ENCODE measurements at regions not wholly inside any gene's neighbourhood (a gene's known extent, or its start where the extent isn't known, plus 50 kb on each side); places are given as distances from the start of the nearest gene placed in this dataset.

DNA sequence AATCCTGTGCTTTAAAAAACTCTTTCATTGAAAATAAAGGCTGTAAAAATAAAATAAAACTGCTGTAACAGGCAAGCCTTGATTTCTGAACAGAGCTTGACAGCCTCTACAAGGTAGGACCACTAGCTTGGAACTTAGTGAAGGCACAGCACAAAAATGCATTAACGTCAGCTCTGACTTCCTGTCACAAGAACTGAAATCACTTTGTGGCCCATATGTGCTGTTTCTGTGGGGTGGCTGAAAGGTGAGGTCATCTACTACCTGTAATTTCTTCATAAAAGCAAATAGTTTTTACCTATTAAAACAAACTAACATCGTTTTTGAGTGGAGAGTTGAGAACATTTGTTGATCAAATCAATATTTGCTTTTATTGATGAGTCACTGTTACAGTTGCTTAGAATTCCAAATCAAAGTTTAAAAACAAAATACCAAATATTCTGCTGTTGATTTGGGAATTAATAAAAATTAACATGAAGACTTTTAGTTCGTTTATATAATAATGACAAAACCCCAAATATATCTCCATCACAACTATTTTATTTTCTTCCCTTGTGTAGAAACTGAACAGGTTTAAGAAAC, 1034.1 kb downstream of the MCTP2 start:
- no peak for DNase-seq

DNA sequence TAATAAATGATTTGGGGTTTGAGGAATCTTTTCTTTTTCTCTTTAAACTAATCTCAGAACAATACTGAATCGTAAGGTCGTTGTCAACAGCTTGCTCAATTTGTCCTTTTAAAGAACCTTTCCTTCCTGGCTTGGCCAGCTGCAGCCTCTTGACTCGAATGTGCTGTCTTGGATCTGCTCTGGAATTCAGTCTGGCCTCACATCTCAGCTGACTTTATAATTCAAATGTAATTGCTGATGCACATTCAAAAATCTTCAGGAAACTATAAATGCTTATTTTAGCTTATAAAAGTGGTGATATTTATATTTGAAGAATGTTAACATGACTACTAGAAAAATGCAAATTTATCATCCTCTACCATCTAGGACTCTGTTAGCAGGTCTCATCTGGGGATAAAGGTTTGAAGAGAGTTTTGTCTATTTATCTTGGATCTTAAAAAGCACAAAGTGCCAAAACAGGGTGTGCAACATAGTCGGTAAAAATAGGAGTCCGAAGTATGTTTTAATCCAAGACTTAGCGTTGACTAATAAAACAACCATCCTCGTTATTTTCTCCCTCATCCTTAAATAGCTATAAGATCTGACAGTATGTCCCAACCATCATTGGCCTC, 1035.2 kb downstream of the MCTP2 start:
- no peak for DNase-seq

DNA sequence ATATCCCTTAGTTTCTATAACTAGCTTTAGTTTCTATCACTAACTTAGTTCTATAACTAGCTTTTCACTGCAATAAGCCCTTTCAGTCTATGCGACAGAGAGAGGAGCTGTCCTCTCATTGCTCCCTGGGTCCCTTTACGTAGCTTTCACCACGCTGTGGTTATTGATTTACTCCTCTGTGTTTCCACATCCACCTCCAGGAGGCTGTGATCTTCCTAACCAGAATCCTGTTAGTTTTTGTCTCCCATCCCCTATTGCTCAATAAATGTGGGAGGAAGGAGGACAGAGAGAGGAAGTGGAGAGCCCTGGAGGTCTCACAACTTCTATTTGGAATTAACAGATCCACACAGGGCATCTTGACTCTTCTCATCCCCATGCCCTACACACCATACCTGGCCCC, 1036.1 kb downstream of the MCTP2 start:
- DNase-seq: no peak

DNA sequence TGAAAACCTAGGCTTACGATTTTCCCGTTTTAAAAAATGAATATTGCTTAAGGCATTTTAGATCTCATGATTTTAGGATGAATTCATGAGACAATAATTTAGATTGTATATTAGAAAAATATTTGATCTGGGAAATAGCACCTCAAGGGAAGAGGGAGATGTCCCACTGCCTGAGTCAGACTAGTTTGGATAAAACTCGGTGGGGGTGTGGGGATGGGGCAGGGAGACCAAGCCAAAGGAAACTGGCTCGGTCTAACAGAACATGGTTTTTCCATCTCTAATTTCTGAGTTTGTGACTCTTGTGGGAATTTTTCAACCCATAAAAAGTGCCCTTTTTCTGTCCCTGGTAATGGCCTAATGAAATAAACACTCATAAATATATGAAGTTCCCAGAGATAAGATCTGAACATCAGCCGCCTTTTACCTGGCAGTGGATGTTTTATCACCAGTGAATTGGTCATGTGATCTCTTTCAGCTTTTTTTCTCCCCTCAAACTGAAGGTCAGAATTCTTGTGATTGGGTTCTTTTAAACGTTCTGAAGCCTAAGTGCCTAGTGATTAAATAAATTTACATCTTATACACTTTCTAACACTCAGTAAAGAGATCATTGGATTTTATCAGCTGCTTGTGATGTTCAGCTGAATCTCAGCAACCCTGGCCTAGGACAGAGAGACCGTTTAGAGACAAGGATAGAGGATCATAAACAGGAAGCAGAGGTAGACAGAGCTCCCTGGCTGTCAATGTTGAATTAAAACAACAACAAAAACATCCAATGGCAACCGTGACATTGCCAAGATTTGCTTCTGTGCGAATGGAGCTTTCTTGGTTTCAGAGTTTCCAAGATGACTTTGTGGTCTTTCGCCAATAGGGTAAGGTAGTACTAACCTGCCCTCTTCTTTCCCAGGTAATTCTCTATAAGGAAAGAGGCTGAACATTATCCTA, 1038.2 kb downstream of the MCTP2 start:
- DNase-seq: no peak

DNA sequence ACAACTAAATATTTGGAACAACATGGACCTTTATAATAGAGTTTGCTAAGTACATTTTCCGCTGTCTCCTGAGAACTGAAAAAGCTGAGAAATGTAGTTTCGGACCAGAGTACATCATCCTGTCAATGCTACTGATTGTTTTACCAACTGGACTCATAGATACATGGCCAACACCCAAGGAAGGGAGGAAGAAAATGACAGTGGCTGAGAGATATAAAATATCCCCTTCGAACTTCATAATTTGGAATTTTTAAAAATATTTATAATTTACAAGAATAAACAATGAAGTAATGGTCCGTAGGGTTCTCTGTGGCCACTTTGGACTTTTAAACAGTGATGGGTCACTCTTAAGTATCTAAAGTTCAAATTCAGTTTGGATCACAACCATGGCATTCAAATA, 1042.7 kb downstream of the MCTP2 start:
- no peak for DNase-seq

DNA sequence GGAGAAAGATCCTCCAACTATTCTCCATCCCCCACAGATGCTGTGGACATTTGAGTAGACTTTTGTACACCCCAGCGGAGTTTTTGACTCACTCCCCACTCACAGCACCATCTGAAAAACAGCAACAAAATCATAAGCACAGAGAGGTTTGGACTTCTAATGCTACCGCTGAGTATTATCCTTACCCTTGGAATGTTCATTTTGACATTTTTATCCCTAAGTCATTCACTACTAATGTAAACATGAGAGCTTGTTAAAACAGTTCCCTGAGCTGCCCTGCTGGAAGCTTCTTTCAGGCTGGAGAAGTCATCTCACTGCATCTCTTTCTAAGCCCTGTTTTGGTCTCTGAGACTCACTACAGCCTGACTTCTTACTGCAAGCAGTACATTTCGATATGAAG, 1045.9 kb downstream of the MCTP2 start:
- no peak for DNase-seq

DNA sequence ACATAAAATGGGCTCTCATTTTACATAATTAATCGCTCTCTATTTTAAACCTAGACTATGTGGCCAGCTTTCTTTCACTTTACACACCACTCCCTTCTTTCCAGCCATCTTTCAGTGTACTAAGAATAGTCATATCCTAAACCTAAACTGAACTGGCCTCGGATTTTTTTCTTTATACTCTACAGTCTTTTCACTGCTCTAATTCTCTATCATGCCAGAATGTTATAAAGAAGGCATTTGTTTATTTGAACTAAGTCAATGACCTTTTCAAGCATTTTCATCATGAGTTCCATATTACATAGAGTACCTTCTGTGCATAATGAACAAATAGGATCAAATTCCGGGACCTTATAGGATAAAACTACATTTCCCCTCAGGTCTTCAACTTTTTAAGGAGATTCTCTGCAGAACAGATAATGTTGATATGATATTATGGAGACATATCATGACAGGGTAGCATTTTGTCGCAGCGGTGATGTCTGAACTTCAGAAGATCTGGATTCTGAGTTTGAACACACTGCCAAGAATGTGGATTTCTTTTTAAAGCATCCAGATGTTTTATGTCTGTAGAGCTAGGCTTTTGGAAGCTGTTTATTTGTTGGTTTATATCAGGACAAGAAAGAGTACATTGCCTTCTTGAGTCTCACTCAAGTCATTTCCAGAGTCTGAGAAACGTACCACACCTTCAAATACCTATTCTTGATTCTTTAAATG, 1047.3 kb downstream of the MCTP2 start:
- no peak for DNase-seq

DNA sequence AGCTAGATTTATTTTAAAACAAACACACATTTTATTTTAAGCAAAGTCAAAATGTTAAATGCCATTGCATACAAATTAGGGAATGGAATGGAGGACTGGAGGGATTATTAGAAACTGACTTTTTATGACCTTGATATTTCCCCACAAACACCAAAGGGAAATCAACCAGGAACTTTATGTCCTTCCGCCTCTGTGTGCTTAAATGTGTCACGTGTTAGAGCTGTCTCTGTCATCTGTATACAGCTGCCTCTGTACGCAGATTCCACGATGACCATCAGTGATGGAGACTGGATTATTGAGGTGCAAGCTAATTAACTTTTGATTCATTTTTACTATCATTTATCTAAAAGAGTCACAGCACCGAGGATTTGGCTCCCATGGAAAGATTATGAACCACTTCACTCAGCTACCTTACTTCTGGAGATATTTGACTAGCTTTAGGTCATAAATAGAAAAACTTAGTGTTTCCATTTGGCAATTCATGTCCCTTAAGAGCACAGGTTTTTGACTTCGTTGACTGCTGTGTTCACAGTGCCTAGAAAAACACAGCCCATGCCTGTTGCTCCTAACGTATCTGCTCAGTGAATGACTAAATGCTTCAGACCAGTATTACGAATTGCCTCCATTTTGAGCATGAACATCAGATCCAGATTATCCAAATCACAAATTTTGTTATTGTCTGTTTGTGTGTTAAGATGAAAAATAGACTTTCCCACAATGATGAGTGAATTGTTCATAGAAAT, 1048.1 kb downstream of the MCTP2 start:
- DNase-seq: no peak

DNA sequence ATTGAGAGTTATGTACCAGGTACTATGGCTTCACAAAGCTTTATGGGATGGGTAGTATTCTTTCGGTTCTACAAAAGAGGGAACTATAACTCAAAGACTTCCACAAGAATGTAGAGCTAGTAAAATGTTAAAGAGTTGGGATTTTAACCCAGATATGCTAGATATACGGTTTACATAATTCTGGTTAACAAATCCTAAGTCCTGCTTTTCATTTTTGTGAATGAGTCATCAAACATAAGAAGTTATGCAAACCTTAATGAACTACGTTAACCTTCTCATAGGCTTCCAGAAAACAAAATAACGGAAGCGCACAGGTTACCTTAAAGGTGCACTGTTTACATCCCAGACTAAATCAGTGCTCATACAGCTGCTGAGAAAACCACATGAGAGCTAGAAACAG, 1049.3 kb downstream of the MCTP2 start:
- DNase-seq: no peak

DNA sequence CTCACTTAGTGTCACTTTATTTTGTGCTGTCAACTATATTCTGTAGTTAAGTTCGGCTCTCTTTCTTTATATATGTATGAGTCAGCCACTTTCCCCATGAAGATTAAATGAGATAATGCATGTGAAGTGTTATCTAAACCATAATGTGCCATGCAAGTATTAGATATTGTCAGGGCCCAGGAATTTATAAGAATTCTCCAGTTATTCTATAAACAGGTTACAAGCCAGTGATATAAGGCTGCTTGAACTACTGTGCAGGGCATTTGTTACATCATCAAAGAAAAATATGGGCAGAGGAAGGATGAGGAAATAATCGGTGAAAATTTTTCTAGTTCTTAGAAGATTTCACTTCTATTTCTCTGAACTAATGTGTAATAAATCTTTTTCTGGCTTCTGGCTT, 1049.0 kb upstream of the NR2F2 start:
- DNase-seq: no peak

DNA sequence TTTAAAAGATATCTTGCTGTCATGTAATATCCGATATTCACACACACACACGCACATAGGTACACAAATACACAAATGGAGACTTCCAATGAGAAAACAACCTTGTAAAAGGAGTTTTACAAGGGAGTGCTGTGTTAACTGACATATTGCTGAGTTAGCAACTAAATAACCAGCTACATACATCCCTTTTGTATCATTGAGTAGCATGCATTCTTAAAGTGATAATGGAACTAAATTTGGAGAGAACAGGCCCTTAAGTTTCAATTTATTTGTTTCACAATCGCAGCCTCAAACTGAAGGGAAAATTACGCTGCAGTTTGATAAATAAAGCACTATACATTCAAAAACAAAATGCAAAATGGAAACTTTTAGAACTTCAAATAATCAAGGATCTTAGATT, 1046.0 kb upstream of the NR2F2 start:
- DNase-seq: no peak

DNA sequence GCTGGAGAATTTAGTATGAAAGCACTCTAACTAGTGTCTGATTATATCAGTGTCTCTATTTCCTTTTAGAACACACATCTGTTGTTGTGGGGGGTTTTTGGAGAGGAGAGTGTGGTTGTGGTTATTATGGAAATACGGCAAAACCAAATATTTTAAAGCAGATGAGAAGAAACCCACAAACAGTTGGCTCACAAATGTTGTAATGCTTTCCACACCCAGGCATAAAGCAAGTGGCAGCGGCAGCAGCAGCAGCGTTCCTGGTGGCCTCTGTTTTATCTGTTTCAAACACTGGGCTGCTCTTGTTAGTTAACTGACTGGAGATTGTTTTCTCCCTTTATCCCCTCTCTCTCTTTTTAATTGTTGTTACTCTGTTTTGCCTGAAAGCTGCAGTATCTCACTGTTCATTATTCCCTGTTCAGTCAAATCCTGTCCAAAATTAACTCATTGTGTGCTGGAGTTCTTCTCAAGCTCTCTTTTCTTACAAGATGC, 1045.5 kb upstream of the NR2F2 start:
- peak; percentile 36 for DNase-seq

DNA sequence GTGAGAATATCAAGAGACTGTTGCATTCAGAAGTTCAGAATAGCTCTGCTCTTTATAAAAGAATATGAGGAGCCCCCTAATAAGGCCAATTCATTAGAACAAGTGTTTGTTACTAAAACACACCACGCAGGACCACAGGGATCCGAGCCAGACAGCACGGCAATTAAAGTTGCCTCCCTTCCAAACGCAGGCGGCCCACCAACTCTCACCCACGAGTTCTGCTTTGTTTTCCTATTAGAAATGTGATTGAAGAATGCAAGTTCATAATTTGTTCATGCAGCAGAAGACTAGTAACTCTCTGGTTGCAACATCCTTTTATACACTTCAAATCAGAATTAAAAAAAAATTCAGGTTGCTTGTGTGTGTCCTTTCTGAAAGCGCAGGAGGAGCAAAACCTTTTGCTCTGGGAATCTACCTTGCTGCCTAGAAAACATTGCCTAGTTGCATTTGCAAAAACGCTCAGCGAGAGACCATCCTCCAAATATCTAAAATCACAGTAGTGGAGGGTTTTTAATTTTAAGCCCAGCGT, 1044.1 kb upstream of the NR2F2 start:
- DNase-seq: no peak

DNA sequence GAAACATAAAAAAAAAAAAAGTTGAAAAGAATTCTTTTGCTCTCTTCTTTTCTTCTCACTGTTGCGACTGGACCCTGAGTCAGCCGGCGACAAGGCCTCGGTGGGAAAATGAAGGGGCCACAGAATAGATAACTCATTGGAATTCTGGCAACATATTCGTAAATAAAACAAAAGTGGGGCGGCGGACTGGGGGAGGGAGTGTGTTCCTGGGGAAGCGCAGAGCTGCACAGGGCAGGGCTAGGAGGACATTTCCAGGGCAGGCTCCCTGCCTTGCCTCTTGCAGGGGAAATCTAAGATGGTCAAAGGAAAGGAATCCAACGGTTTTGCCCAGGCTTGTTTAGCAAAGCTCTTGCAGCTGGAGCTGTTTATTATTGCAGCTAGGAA, 1042.8 kb upstream of the NR2F2 start:
- no peak for DNase-seq

DNA sequence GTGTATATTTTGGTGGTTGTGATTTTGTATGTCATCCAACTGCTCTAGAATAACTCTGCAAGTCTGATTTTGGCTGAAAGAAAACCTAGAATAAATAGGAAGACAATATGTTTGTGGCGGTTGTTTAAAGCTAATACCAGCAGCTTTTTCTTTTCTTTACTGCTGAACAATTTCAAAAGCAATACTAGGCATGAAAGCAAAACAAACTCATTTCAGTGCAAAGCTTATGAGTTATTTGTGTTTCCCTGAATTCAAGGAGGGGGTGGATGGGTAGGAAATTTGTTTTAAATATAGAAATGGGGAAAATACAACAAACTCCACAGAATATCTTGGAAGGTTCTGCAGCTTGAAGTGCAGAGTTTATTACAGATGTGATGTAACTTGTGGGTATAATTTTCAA, 1041.9 kb upstream of the NR2F2 start:
- no peak for DNase-seq

DNA sequence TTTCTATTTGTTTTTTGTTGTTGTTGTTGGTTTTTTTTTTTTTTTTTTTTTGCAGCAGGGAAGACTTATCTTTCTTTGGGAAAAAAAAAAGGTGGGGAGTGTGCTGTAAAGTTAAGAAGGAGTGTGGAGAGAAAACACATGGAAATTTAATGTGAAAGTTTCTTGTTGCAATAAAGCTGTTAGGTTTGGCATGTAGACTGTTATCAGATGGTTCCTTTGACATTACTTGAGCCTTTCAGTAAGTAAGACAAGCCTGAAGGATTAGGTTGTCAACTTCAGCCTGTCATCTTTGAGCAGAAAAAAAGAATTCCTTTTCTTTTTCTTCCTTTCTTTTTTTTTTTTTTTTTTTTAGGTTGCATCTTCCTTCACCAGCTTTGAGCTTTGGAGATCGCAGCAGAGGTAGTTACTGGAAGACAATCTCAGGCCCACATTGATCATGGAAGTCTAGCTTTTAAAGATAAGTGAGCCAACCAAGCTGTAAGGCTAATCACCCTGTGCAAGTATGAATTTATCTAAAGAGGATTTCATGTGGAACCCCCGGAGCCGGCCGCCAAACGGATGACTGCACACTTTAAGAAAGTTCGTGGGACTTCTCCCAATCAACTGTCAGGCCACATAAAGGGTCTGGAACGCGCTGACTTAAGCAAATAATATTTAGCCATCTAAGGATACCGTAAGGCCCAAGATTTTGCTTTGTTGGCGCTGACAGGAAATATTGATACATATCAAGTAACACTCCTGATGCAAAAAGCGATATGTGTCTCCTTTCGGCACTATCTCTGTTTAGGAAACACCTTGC, 1040.1 kb upstream of the NR2F2 start:
- DNase-seq: no peak

DNA sequence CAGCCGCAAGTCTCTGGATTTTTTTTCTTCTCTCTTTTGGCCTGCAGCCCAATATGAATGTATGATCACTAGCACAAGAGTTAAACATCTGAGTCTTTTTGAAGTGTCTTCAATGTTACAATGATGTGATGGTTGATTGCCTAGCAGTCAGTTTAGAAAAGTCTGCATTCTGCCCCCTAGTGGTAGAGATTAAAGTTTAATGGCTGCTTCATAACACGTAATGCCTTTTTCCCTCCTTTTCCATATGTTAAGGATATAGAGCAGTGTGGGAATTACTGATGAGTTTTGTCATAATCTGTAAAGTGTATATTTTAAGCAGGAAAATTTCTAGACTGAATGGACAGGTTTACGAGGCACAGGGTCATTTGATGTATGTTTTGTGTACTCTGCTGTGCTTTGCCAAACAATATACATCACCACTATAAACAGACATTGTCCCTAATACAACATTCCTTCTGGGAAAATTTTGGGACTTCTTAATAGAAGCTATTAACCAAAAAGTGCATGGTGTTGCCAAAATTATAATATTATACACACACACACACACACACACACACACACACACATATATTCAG, 1038.5 kb upstream of the NR2F2 start:
- peak; percentile 54 for DNase-seq

DNA sequence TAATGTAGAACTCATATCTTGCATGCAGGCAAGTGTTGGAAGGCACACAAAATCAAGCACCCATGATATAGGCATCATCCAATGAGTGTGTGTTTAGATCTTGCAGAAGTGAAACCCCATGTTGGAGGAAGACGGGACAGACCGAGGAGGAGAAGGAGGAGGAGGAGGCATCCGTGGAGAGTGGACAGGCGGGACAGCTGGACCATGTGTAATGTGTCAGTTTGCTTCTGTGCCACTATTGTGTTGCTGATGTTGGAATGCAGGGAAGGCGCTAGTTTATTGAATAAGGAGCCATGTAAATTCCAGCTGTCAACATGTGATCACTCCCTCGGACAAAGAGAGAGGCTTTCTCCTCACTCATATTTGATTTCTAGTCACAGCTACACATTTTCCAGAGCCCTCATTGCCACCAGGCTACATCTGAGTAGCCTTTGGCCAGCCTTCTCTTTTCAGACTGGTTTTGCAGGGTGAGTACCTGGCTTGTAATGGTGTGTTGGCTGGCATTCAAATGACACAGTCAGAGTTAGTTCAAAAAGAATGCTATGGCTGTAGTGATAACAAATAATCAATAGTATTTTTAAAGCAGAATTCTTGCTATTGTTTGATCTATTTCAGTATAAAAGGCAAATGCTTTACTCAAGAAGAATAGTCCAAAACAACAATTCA, 1037.6 kb upstream of the NR2F2 start:
- DNase-seq: no peak

DNA sequence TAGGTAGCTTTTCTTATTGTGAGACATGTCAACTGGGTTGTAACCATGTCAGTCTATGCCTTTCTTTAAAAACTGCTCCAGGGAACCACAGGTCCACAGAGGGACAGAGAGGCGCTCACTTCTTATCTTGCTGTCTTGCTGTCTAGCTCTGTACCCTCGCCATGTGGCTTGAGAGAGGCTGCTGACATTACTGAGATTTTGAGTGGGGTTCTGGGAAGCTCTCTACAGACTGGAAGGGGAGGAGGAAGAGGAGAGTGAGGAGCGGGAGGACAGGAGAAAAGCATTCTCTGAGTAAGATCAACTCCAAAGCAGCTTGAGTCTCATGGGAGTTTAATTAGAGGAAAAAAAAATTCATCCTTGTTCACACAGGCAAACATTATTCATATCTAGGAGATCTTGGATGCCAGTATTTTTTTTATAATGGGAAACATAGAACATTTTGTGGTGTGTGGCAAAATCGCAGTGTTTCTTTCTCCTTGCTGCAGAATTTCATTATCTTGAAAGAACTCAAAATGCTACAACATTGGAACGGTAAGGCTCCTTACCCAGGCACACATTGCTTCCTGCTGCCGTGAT, 1037.0 kb upstream of the NR2F2 start:
- DNase-seq: no peak

DNA sequence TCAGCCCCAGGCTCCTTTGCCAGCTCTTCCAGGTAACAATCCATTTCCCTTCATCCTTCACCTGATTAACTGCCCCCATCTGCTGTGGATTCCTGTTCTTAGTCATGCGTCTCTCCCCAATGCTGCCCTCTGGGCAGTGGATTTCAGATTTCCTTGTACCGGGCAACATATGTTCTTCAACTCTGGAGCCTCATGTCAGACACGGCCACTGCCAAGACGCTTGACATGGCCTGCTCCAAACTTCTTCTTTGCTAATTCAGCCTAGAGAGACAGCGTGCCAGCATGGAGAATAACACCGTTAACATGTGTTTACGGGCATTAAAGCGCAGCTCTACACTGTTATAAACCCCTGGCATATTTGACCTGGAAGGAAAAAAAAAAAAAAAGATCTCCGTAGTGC, 1035.1 kb upstream of the NR2F2 start:
- DNase-seq: no peak
